ENCODE measurements at regions not wholly inside any gene's neighbourhood (a gene's known extent, or its start where the extent isn't known, plus 50 kb on each side); places are given as distances from the start of the nearest gene placed in this dataset.

- TF ChIP-seq, protein P1, sequence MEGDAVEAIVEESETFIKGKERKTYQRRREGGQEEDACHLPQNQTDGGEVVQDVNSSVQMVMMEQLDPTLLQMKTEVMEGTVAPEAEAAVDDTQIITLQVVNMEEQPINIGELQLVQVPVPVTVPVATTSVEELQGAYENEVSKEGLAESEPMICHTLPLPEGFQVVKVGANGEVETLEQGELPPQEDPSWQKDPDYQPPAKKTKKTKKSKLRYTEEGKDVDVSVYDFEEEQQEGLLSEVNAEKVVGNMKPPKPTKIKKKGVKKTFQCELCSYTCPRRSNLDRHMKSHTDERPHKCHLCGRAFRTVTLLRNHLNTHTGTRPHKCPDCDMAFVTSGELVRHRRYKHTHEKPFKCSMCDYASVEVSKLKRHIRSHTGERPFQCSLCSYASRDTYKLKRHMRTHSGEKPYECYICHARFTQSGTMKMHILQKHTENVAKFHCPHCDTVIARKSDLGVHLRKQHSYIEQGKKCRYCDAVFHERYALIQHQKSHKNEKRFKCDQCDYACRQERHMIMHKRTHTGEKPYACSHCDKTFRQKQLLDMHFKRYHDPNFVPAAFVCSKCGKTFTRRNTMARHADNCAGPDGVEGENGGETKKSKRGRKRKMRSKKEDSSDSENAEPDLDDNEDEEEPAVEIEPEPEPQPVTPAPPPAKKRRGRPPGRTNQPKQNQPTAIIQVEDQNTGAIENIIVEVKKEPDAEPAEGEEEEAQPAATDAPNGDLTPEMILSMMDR (IDR thresholded peaks at IDR 0.05) = no peak
- TF ChIP-seq POLR2AphosphoS5 (IDR thresholded peaks at IDR 0.05; ENCODE audit: insufficient read depth in 1 of 2, low read depth in 1 of 2) = no peak
These were observed 115.2 kb upstream of the MDFIC start for GRCh38 chr7:114806590-114807162.

Measured in vagina (tissue), 2 donors.